A673 (cell line): ENCODE measurements at regions not wholly inside any gene's neighbourhood (a gene's known extent, or its start where the extent isn't known, plus 50 kb on each side); places are given as distances from the start of the nearest gene placed in this dataset.

Source experiments
- BruUV-seq: library from RNA; stranded (reverse); fragments of 400-500 nt; replicated peaks from 2 replicates; lab custom pipeline; 2021; lab: Mats Ljungman, UMichigan
- CTCF ChIA-PET: fragments of 300-600 bp; sonication (Branson Sonifier 250); formaldehyde crosslinking; loops from one replicate; lab custom pipeline; 2022; ENCODE audit warnings: antibody characterized with exemption; lab: Charles Lee
- POLR2A ChIA-PET: fragments of 300-600 bp; sonication (Branson Sonifier 250); formaldehyde crosslinking; loops from one replicate; lab custom pipeline; 2022; ENCODE audit warnings: antibody characterized with exemption; ENCODE audit not compliant: low non-redundant PET; lab: Charles Lee
- DNase-seq: peaks from one replicate; pipeline ENCODE4 v3.0.0-alpha.2; 2015; ENCODE audit warnings: low spot score
- H3K27ac ChIP-seq: fragments of 200-600 bp; sonication (generic); 2 replicates; pipeline ENCODE4 v1.5.1; 2016; ENCODE audit warnings: mixed run types, low read depth, mild to moderate bottlenecking, mixed read lengths, antibody characterized with exemption, low read length; ENCODE audit not compliant: poor library complexity, severe bottlenecking
- H3K27me3 ChIP-seq: fragments of 200-600 bp; sonication (generic); replicated peaks from 2 replicates; pipeline ENCODE4 v1.6.1; 2017; ENCODE audit warnings: mixed run types, low read depth, mild to moderate bottlenecking, mixed read lengths, antibody characterized with exemption, low read length; ENCODE audit not compliant: insufficient read depth, poor library complexity
- H3K36me3 ChIP-seq: fragments of 200-600 bp; sonication (generic); 2 replicates; pipeline ENCODE4 v1.6.1; 2016; ENCODE audit warnings: mixed run types, mild to moderate bottlenecking, mixed read lengths, antibody characterized with exemption, low read length; ENCODE audit not compliant: insufficient read depth, poor library complexity, severe bottlenecking
- H3K4me1 ChIP-seq: fragments of 200-600 bp; sonication (generic); 2 replicates; pipeline ENCODE4 v1.6.1; 2017; ENCODE audit warnings: mixed run types, mild to moderate bottlenecking, mixed read lengths, antibody characterized with exemption, low read length; ENCODE audit not compliant: insufficient read depth, poor library complexity, severe bottlenecking
- H3K4me3 ChIP-seq: fragments of 200-600 bp; sonication (generic); 2 replicates; pipeline ENCODE4 v1.5.1; 2016; ENCODE audit warnings: low read depth, mixed run types, mild to moderate bottlenecking, mixed read lengths, low read length; ENCODE audit not compliant: poor library complexity, severe bottlenecking
- H3K9me3 ChIP-seq: fragments of 200-600 bp; sonication (generic); 2 replicates; pipeline ENCODE4 v1.6.1; 2016; ENCODE audit warnings: mixed run types, low read depth, mild to moderate bottlenecking, mixed read lengths, antibody characterized with exemption, low read length; ENCODE audit not compliant: poor library complexity, severe bottlenecking
- CTCF ChIP-seq: fragments of 300-800, 200-600 bp; sonication (generic); conservative IDR thresholded peaks from 2 replicates; pipeline ENCODE4 v1.5.1; 2017; ENCODE audit warnings: low read depth, mild to moderate bottlenecking, antibody characterized with exemption, low read length, moderate library complexity, mixed read lengths
- EZH2 ChIP-seq: fragments of 200-600 bp; sonication (generic); IDR thresholded peaks from 2 replicates; pipeline ENCODE4 v1.6.1; 2017; ENCODE audit warnings: borderline replicate concordance, low read depth, mild to moderate bottlenecking, mixed read lengths, antibody characterized with exemption, low read length; ENCODE audit not compliant: poor library complexity, severe bottlenecking
- intact Hi-C: fragments of 100-400 bp; cut with micrococcal nuclease; formaldehyde crosslinking; loops from one replicate; pipeline ENCODE4 v1.10.0; 2022; ENCODE audit not compliant: unreplicated experiment

- no peaks in the 10 kb centered on the region for H3K9me3 ChIP-seq
- H3K36me3 ChIP-seq, result no peaks in the 10 kb centered on the region
- H3K27ac ChIP-seq, result no peak overlapping the region
- POLR2A ChIA-PET, result no interaction called here
- H3K4me3 ChIP-seq, result no peak overlapping the region
- DNase-seq, result no peak
- CTCF ChIA-PET, result no interaction called here
- no peaks in the 10 kb centered on the region for H3K4me1 ChIP-seq
- no TSS peak for BruUV-seq
- TF ChIP-seq EZH2 (no peak), CTCF (no peak)
- intact Hi-C loops, result no loop called here
- no peaks in the 10 kb centered on the region for H3K27me3 ChIP-seq
These were observed 178.9 kb upstream of the MYLIP start for GRCh38 chr6:15949982-15950381.

GRCh38 chr6:15948930-15949900, 179.7 kb upstream of the MYLIP start:
- H3K4me1 ChIP-seq, result no peaks in the 10 kb centered on the region
- DNase-seq, result no peak
- POLR2A ChIA-PET, result no interaction called here
- no peak overlapping the region for H3K4me3 ChIP-seq
- intact Hi-C loops, result no loop called here
- no peak overlapping the region for H3K27ac ChIP-seq
- no peaks in the 10 kb centered on the region for H3K9me3 ChIP-seq
- H3K36me3 ChIP-seq, result no peaks in the 10 kb centered on the region
- H3K27me3 ChIP-seq, result no peaks in the 10 kb centered on the region
- CTCF ChIA-PET, result no interaction called here
- TF ChIP-seq EZH2 (no peak), CTCF (no peak)
- BruUV-seq, result no TSS peak

- intact Hi-C loops, result no loop called here
- no peak overlapping the region for H3K4me3 ChIP-seq
- no peaks in the 10 kb centered on the region for H3K9me3 ChIP-seq
- no peak overlapping the region for H3K27ac ChIP-seq
- no peaks in the 10 kb centered on the region for H3K27me3 ChIP-seq
- CTCF ChIA-PET, result no interaction called here
- no peak for DNase-seq
- H3K36me3 ChIP-seq, result no peaks in the 10 kb centered on the region
- no peaks in the 10 kb centered on the region for H3K4me1 ChIP-seq
- no peak for TF ChIP-seq EZH2
- TF ChIP-seq CTCF, result no peak
- POLR2A ChIA-PET, result no interaction called here
- BruUV-seq, result no TSS peak
These were observed 181.0 kb upstream of the MYLIP start for GRCh38 chr6:15947923-15948322.
